ENCODE measurements at regions not wholly inside any gene's neighbourhood (a gene's known extent, or its start where the extent isn't known, plus 50 kb on each side); places are given as distances from the start of the nearest gene placed in this dataset.

DNA sequence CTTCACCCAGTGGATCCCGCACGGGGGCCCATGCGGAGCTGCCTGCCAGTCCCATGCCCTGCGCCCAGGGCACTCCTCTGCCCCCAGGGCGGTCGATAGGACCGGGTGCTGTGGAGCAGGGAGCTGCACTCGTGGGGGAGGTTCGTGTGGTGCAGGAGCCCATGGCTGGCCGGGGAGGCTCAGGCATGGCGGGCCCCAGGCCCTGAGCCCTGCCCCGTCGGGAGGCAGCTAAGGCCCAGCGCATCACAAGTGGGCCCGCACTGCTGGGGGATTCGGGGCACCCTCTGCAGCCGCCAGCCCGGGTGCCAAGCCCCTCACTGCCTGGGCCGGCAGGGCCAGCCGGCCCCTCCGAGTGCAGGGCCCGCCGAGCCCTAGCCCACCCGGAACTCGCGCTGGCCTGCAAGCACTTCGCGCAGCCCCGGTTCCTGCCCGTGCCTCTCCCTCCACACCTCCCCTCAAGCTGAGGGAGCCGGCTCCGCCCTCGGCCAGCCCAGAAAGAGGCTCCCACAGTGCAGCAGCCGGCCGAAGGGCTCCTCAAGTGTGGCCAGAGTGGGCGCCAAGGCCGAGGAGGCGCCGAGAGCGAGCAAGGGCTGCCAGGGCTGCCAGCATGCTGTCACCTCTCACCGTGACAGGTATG lies 221.1 kb upstream of the RORB start:
- TF ChIP-seq YY1 (IDR thresholded peaks at IDR 0.05; ENCODE audit: insufficient read depth, insufficient read length) (no peak), ZNF274 (IDR thresholded peaks at IDR 0.05; ENCODE audit: low read depth, low read length) (no peak)
